ENCODE measurements at regions not wholly inside any gene's neighbourhood (a gene's known extent, or its start where the extent isn't known, plus 50 kb on each side); places are given as distances from the start of the nearest gene placed in this dataset.

GRCh38 chr4:125811892-125812291 lies 497.1 kb downstream of the FAT4 start:
- in situ Hi-C loops (cut with MboI; ENCODE audit: low pct_unique_long_range_greater_than_20kb, low sequenced_read_pairs), result no loop called here
- no peak for DNase-seq

- in situ Hi-C loops (cut with MboI; ENCODE audit: low pct_unique_long_range_greater_than_20kb, low sequenced_read_pairs), result no loop called here
- no peak for DNase-seq
These were observed 512.3 kb downstream of the FAT4 start for GRCh38 chr4:125826801-125827695.

- in situ Hi-C loops (cut with MboI; ENCODE audit: low pct_unique_long_range_greater_than_20kb, low sequenced_read_pairs), result no loop called here
- DNase-seq, result no peak
These were observed 512.9 kb downstream of the FAT4 start for GRCh38 chr4:125827696-125828052.

- no peak for DNase-seq
- in situ Hi-C loops (cut with MboI; ENCODE audit: low pct_unique_long_range_greater_than_20kb, low sequenced_read_pairs), result no loop called here
These were observed 513.6 kb downstream of the FAT4 start for GRCh38 chr4:125828346-125828745.

GRCh38 chr4:125832161-125832560 lies 517.4 kb downstream of the FAT4 start:
- in situ Hi-C loops (cut with MboI; ENCODE audit: low pct_unique_long_range_greater_than_20kb, low sequenced_read_pairs), result no loop called here
- DNase-seq, result no peak

GRCh38 chr4:125836597-125837195 lies 521.9 kb downstream of the FAT4 start:
- in situ Hi-C loops (cut with MboI; ENCODE audit: low pct_unique_long_range_greater_than_20kb, low sequenced_read_pairs), result no loop called here
- no peak for DNase-seq

- in situ Hi-C loops (cut with MboI; ENCODE audit: low pct_unique_long_range_greater_than_20kb, low sequenced_read_pairs), result no loop called here
- no peak for DNase-seq
These were observed 522.9 kb downstream of the FAT4 start for GRCh38 chr4:125837493-125838201.

- in situ Hi-C loops (cut with MboI; ENCODE audit: low pct_unique_long_range_greater_than_20kb, low sequenced_read_pairs), result no loop called here
These were observed 523.4 kb downstream of the FAT4 start for GRCh38 chr4:125838202-125838601.

GRCh38 chr4:125838924-125839323 lies 524.2 kb downstream of the FAT4 start:
- DNase-seq, result no peak
- in situ Hi-C loops (cut with MboI; ENCODE audit: low pct_unique_long_range_greater_than_20kb, low sequenced_read_pairs), result no loop called here

More at GRCh38 chr4:125838202-125838601, 523.4 kb downstream of the FAT4 start:
- DNase-seq, result no peak

GRCh38 chr4:125843947-125844346 lies 529.2 kb downstream of the FAT4 start:
- in situ Hi-C loops (cut with MboI; ENCODE audit: low pct_unique_long_range_greater_than_20kb, low sequenced_read_pairs), result no loop called here
- no peak for DNase-seq

- DNase-seq, result no peak
- in situ Hi-C loops (cut with MboI; ENCODE audit: low pct_unique_long_range_greater_than_20kb, low sequenced_read_pairs), result no loop called here
These were observed 532.8 kb downstream of the FAT4 start for GRCh38 chr4:125847518-125847917.

GRCh38 chr4:125849869-125850268 lies 535.1 kb downstream of the FAT4 start:
- in situ Hi-C loops (cut with MboI; ENCODE audit: low pct_unique_long_range_greater_than_20kb, low sequenced_read_pairs), result no loop called here
- no peak for DNase-seq

GRCh38 chr4:125891597-125892258 lies 577.0 kb downstream of the FAT4 start:
- no peak for DNase-seq
- in situ Hi-C loops (cut with MboI; ENCODE audit: low pct_unique_long_range_greater_than_20kb, low sequenced_read_pairs), result no loop called here

- no peak for DNase-seq
- in situ Hi-C loops (cut with MboI; ENCODE audit: low pct_unique_long_range_greater_than_20kb, low sequenced_read_pairs), result no loop called here
These were observed 590.0 kb downstream of the FAT4 start for GRCh38 chr4:125904802-125905201.

- in situ Hi-C loops (cut with MboI; ENCODE audit: low pct_unique_long_range_greater_than_20kb, low sequenced_read_pairs), result no loop called here
- no peak for DNase-seq
These were observed 596.3 kb downstream of the FAT4 start for GRCh38 chr4:125911058-125911457.

- in situ Hi-C loops (cut with MboI; ENCODE audit: low pct_unique_long_range_greater_than_20kb, low sequenced_read_pairs), result no loop called here
- DNase-seq, result no peak
These were observed 596.7 kb downstream of the FAT4 start for GRCh38 chr4:125911481-125911880.

- no peak for DNase-seq
- in situ Hi-C loops (cut with MboI; ENCODE audit: low pct_unique_long_range_greater_than_20kb, low sequenced_read_pairs), result no loop called here
These were observed 602.8 kb downstream of the FAT4 start for GRCh38 chr4:125917559-125917958.

GRCh38 chr4:125928652-125929051 lies 613.9 kb downstream of the FAT4 start:
- in situ Hi-C loops (cut with MboI; ENCODE audit: low pct_unique_long_range_greater_than_20kb, low sequenced_read_pairs), result no loop called here
- DNase-seq, result no peak

GRCh38 chr4:125938541-125938940 lies 623.8 kb downstream of the FAT4 start:
- DNase-seq, result no peak
- in situ Hi-C loops (cut with MboI; ENCODE audit: low pct_unique_long_range_greater_than_20kb, low sequenced_read_pairs), result no loop called here

GRCh38 chr4:125940426-125940825 lies 625.7 kb downstream of the FAT4 start:
- in situ Hi-C loops (cut with MboI; ENCODE audit: low pct_unique_long_range_greater_than_20kb, low sequenced_read_pairs), result no loop called here
- no peak for DNase-seq
